HEK293 (cell line): ENCODE measurements at regions not wholly inside any gene's neighbourhood (a gene's known extent, or its start where the extent isn't known, plus 50 kb on each side); places are given as distances from the start of the nearest gene placed in this dataset.

ENCODE experiments used
- CTCF ChIA-PET: fragments of 350-600 bp; formaldehyde crosslinking; extraction: SDS; loops from one replicate; lab custom pipeline; 2021; ENCODE audit warnings: antibody characterized with exemption; lab: Yijun Ruan, JAX
- POLR2A ChIA-PET: fragments of 300-600 bp; formaldehyde crosslinking; extraction: SDS; loops from one replicate; lab custom pipeline; 2020; ENCODE audit warnings: antibody characterized with exemption, inconsistent platforms; lab: Yijun Ruan, JAX
- H3K27ac ChIP-seq: fragments of 200-500 bp; sonication (Bioruptor generic); 2 replicates; pipeline ENCODE4 v1.5.1; 2014; ENCODE audit warnings: low read depth, low read length, control low read depth, inconsistent platforms; ENCODE audit errors: extremely low read depth
- H3K36me3 ChIP-seq, 2 experiments: fragments of 200-500 bp in 1 of 2; sonication (Bioruptor generic) in 1 of 2; 1 replicate in 1 of 2; 2 replicates in 1 of 2; pipeline ENCODE4 v1.5.1; 2014 to 2017; ENCODE audit warnings: inconsistent platforms in 2 of 2, low read length in 2 of 2; ENCODE audit not compliant: control insufficient read depth in 2 of 2, insufficient read depth in 1 of 2
- H3K4me1 ChIP-seq: fragments of 200-500 bp; sonication (Bioruptor generic); 2 replicates; pipeline ENCODE4 v1.5.1; 2014; ENCODE audit warnings: mild to moderate bottlenecking, low read length, inconsistent platforms; ENCODE audit not compliant: control insufficient read depth, insufficient read depth
- H3K4me3 ChIP-seq: 2 replicates; pipeline ENCODE4 v1.5.1; 2011; ENCODE audit warnings: low read depth, mild to moderate bottlenecking, control low read depth, low read length, moderate library complexity
- H3K9me3 ChIP-seq: fragments of 200-500 bp; sonication (Bioruptor generic); 2 replicates; pipeline ENCODE4 v1.5.1; 2014; ENCODE audit warnings: low read depth, low read length, inconsistent platforms; ENCODE audit not compliant: control insufficient read depth, insufficient read depth
- HOXC10 ChIP-seq: sonication (generic); formaldehyde crosslinking; IDR thresholded peaks from 2 replicates; pipeline ENCODE4 v1.8.1; 2023; ENCODE audit warnings: mild to moderate bottlenecking, missing genetic modification reagents
- HOXD13 ChIP-seq: sonication (generic); formaldehyde crosslinking; IDR thresholded peaks from 2 replicates; pipeline ENCODE4 v1.8.0; 2022; ENCODE audit warnings: missing genetic modification reagents, borderline replicate concordance
- KLF10 ChIP-seq: fragments of 450-650 bp; IDR thresholded peaks from 2 replicates; pipeline ENCODE4 v1.5.1; 2018; ENCODE audit warnings: missing biosample characterization, mild to moderate bottlenecking, missing genetic modification characterization
- MEIS1 ChIP-seq: sonication (generic); formaldehyde crosslinking; IDR thresholded peaks from 2 replicates; pipeline ENCODE4 v1.8.1; 2022; ENCODE audit warnings: missing genetic modification reagents, mild to moderate bottlenecking, borderline replicate concordance
- SCRT1 ChIP-seq: fragments of 450-650 bp; formaldehyde crosslinking; IDR thresholded peaks from 2 replicates; pipeline ENCODE4 v1.5.1; 2016; ENCODE audit warnings: missing biosample characterization, missing genetic modification characterization, borderline replicate concordance
- ZEB2 ChIP-seq: fragments of 450-650 bp; formaldehyde crosslinking; IDR thresholded peaks from 2 replicates; pipeline ENCODE4 v1.5.1; 2016; ENCODE audit warnings: missing biosample characterization, missing genetic modification characterization
- ZIC2 ChIP-seq: fragments of 450-650 bp; formaldehyde crosslinking; IDR thresholded peaks from 2 replicates; pipeline ENCODE4 v1.5.1; 2016; ENCODE audit warnings: missing biosample characterization, missing genetic modification characterization
- ZNF23 ChIP-seq: fragments of 450-650 bp; formaldehyde crosslinking; IDR thresholded peaks from 2 replicates; pipeline ENCODE4 v1.5.1; 2016; ENCODE audit warnings: missing biosample characterization, missing genetic modification characterization, borderline replicate concordance
- ZNF292 ChIP-seq: fragments of 450-650 bp; formaldehyde crosslinking; IDR thresholded peaks from 2 replicates; pipeline ENCODE4 v1.5.1; 2016; ENCODE audit warnings: low read depth, missing biosample characterization, missing genetic modification characterization, borderline replicate concordance
- ZNF362 ChIP-seq: fragments of 450-650 bp; formaldehyde crosslinking; IDR thresholded peaks from 2 replicates; pipeline ENCODE4 v1.5.1; 2016; ENCODE audit warnings: missing biosample characterization, missing genetic modification characterization
- ZNF391 ChIP-seq: fragments of 450-650 bp; formaldehyde crosslinking; IDR thresholded peaks from 2 replicates; pipeline ENCODE4 v1.5.1; 2016; ENCODE audit warnings: low read depth, missing biosample characterization, missing genetic modification characterization, borderline replicate concordance
- ZNF473 ChIP-seq: fragments of 450-650 bp; formaldehyde crosslinking; IDR thresholded peaks from 2 replicates; pipeline ENCODE4 v1.5.1; 2017; ENCODE audit warnings: missing biosample characterization, missing genetic modification characterization
- ZNF529 ChIP-seq: fragments of 450-650 bp; formaldehyde crosslinking; IDR thresholded peaks from 2 replicates; pipeline ENCODE4 v1.5.1; 2017; ENCODE audit warnings: missing genetic modification characterization, missing biosample characterization; ENCODE audit not compliant: insufficient replicate concordance
- ZNF639 ChIP-seq: fragments of 450-650 bp; formaldehyde crosslinking; IDR thresholded peaks from 2 replicates; pipeline ENCODE4 v1.5.1; 2016; ENCODE audit warnings: missing biosample characterization, missing genetic modification characterization
- ZNF654 ChIP-seq: fragments of 450-650 bp; formaldehyde crosslinking; IDR thresholded peaks from 2 replicates; pipeline ENCODE4 v1.5.1; 2016; ENCODE audit warnings: low read depth, missing biosample characterization, missing genetic modification characterization
- ZNF837 ChIP-seq: fragments of 450-650 bp; formaldehyde crosslinking; IDR thresholded peaks from 2 replicates; pipeline ENCODE4 v1.5.1; 2016; ENCODE audit warnings: missing biosample characterization, missing genetic modification characterization
- ZSCAN30 ChIP-seq: fragments of 450-650 bp; IDR thresholded peaks from 2 replicates; pipeline ENCODE4 v1.5.1; 2018; ENCODE audit warnings: missing biosample characterization, mild to moderate bottlenecking, missing genetic modification characterization, moderate library complexity
- TF ChIP-seq, protein P1 (sequence below): fragments of 450-650 bp; formaldehyde crosslinking; IDR thresholded peaks from 2 replicates; pipeline ENCODE4 v1.5.1; 2016; ENCODE audit warnings: missing biosample characterization, missing genetic modification characterization
- TF ChIP-seq, protein P2 (sequence below): fragments of 450-650 bp; formaldehyde crosslinking; IDR thresholded peaks from 2 replicates; pipeline ENCODE4 v1.5.1; 2016; ENCODE audit warnings: missing biosample characterization, missing genetic modification characterization
- TF ChIP-seq, protein P3 (sequence below): fragments of 450-650 bp; formaldehyde crosslinking; IDR thresholded peaks from 2 replicates; pipeline ENCODE4 v1.5.1; 2016; ENCODE audit warnings: missing biosample characterization, missing genetic modification characterization

GRCh38 chr3:74916696-74917095 is 302.2 kb upstream of the CNTN3 start:
- H3K4me1 ChIP-seq = no peaks in the 10 kb centered on the region
- no peak for TF ChIP-seq ZNF529 (tag by site-specific recombination)
- no peak for TF ChIP-seq ZSCAN30 (tag by site-specific recombination)
- TF ChIP-seq KLF10 = no peak
- no peak for TF ChIP-seq ZNF292
- no peak for TF ChIP-seq ZNF391 (tag by site-specific recombination)
- TF ChIP-seq, protein P1, sequence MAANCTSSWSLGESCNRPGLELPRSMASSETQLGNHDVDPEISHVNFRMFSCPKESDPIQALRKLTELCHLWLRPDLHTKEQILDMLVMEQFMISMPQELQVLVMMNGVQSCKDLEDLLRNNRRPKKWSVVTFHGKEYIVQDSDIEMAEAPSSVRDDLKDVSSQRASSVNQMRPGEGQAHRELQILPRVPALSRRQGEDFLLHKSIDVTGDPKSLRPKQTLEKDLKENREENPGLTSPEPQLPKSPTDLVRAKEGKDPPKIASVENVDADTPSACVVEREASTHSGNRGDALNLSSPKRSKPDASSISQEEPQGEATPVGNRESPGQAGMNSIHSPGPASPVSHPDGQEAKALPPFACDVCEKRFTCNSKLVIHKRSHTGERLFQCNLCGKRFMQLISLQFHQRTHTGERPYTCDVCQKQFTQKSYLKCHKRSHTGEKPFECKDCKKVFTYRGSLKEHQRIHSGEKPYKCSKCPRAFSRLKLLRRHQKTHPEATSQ (tag by site-specific recombination) = no peak
- no peak for TF ChIP-seq ZNF654 (tag by site-specific recombination)
- TF ChIP-seq ZNF639 (tag by site-specific recombination) = no peak
- TF ChIP-seq MEIS1 (CRISPR knock-in tag) = no peak
- TF ChIP-seq, protein P2, sequence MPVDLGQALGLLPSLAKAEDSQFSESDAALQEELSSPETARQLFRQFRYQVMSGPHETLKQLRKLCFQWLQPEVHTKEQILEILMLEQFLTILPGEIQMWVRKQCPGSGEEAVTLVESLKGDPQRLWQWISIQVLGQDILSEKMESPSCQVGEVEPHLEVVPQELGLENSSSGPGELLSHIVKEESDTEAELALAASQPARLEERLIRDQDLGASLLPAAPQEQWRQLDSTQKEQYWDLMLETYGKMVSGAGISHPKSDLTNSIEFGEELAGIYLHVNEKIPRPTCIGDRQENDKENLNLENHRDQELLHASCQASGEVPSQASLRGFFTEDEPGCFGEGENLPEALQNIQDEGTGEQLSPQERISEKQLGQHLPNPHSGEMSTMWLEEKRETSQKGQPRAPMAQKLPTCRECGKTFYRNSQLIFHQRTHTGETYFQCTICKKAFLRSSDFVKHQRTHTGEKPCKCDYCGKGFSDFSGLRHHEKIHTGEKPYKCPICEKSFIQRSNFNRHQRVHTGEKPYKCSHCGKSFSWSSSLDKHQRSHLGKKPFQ (tag by site-specific recombination) = no peak
- TF ChIP-seq ZNF837 (tag by site-specific recombination) = no peak
- no peak for TF ChIP-seq ZNF473 (tag by site-specific recombination)
- TF ChIP-seq ZIC2 = no peak
- no peak for TF ChIP-seq ZNF23 (tag by site-specific recombination)
- TF ChIP-seq ZNF362 (tag by site-specific recombination) = no peak
- TF ChIP-seq HOXD13 = no peak
- no peak for TF ChIP-seq ZEB2 (tag by site-specific recombination)
- no peak for TF ChIP-seq HOXC10 (CRISPR knock-in tag)
- no peak overlapping the region for H3K27ac ChIP-seq
- POLR2A ChIA-PET = no interaction called here
- CTCF ChIA-PET = interaction anchor here (0.7 kb wide), 1 partner anchor 1295 kb away, joined by 3 read pairs; no protein-coding TSS in a partner anchor
- no peak overlapping the region for H3K4me3 ChIP-seq
- H3K36me3 ChIP-seq = no peaks in the 10 kb centered on the region
- H3K9me3 ChIP-seq = no peaks in the 10 kb centered on the region

DNA sequence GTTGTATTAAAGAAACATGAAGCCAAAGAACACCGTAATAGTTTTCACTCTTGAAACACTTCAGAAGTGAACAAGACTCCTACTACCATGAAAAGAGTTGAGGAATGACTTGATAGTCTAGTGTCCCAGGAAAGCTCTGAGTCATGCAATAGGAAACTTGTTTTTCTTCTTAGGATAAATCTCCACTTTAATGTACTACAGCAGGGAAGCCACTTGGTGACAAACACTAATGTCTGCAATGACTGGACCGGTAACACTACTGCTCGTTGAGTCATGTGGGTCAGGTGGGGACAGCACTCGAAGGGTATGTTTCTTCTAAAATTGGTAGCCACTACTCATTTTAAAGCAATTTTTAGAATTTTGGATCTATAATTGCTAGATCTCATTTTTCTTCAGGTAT is 291.7 kb upstream of the CNTN3 start:
- no peak overlapping the region for H3K4me3 ChIP-seq
- no peaks in the 10 kb centered on the region for H3K36me3 ChIP-seq
- no peak overlapping the region for H3K27ac ChIP-seq
- POLR2A ChIA-PET = no interaction called here
- no peaks in the 10 kb centered on the region for H3K9me3 ChIP-seq
- H3K4me1 ChIP-seq = no peaks in the 10 kb centered on the region
- TF ChIP-seq, protein P3, sequence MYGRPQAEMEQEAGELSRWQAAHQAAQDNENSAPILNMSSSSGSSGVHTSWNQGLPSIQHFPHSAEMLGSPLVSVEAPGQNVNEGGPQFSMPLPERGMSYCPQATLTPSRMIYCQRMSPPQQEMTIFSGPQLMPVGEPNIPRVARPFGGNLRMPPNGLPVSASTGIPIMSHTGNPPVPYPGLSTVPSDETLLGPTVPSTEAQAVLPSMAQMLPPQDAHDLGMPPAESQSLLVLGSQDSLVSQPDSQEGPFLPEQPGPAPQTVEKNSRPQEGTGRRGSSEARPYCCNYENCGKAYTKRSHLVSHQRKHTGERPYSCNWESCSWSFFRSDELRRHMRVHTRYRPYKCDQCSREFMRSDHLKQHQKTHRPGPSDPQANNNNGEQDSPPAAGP (tag by site-specific recombination) = no peak
- no peak for TF ChIP-seq SCRT1 (tag by site-specific recombination)
- CTCF ChIA-PET = no interaction called here
